Gastrocnemius medialis (tissue), 4 donors: ENCODE measurements at regions not wholly inside any gene's neighbourhood (a gene's known extent, or its start where the extent isn't known, plus 50 kb on each side); places are given as distances from the start of the nearest gene placed in this dataset.

Source experiments
- CTCF ChIP-seq, 5 experiments: fragments of 450-650 bp in 3 of 5; fragments of 200-600 bp in 2 of 5; sonication (generic) in 2 of 5; IDR thresholded peaks in 4 of 5; conservative IDR thresholded peaks in 1 of 5; 1 replicate in 4 of 5; 2 replicates in 1 of 5; pipeline ENCODE4 v1.5.1; 2016 to 2019; ENCODE audit warnings: antibody characterized with exemption in 5 of 5, mild to moderate bottlenecking in 3 of 5, moderate library complexity in 3 of 5
- POLR2A ChIP-seq, 2 donors: fragments of 450-650 bp; IDR thresholded peaks; one replicate each; pipeline ENCODE4 v1.6.1; 2017; ENCODE audit warnings: antibody characterized with exemption in 2 of 2, mild to moderate bottlenecking in 2 of 2, moderate library complexity in 2 of 2

- TF ChIP-seq CTCF (IDR thresholded peaks at IDR 0.05 in 4 of 5, conservative IDR thresholded peaks at IDR 0.05 in 1 of 5) (no peak), POLR2A (IDR thresholded peaks at IDR 0.05) (no peak)
These were observed 1415.7 kb upstream of the ADGRB3 start for GRCh38 chr6:67219346-67219745.
